IMR-90 (cell line): ENCODE measurements at regions not wholly inside any gene's neighbourhood (a gene's known extent, or its start where the extent isn't known, plus 50 kb on each side); places are given as distances from the start of the nearest gene placed in this dataset.

Source experiments
- ATAC-seq: fragments of 200-7000 bp; cut with Tn5 transposase; 2 replicates; pipeline ENCODE4 v1.9.1; 2020; ENCODE audit warnings: low read depth, mild to moderate bottlenecking, moderate library complexity
- BruUV-seq: library from RNA; stranded (reverse); fragments of 400-500 nt; replicated peaks from 2 replicates; lab custom pipeline; 2021; lab: Mats Ljungman, UMichigan
- CTCF ChIA-PET: fragments of 300-600 bp; formaldehyde crosslinking; extraction: SDS; loops from one replicate; lab custom pipeline; 2021; ENCODE audit warnings: antibody characterized with exemption; lab: Yijun Ruan, JAX
- POLR2A ChIA-PET: fragments of 300-600 bp; sonication (Branson Sonifier 250); formaldehyde crosslinking; loops from one replicate; lab custom pipeline; 2022; ENCODE audit warnings: antibody characterized with exemption; ENCODE audit not compliant: unreplicated experiment; lab: Charles Lee
- DNase-seq: peaks from one replicate; pipeline ENCODE4 v3.0.0; 2013
- H2AFZ ChIP-seq: replicated peaks from 2 replicates; pipeline ENCODE3; 2013; ENCODE audit warnings: low read length, mild to moderate bottlenecking; ENCODE audit not compliant: poor library complexity
- H2AK5ac ChIP-seq: 2 replicates; pipeline ENCODE4 v1.6.1; 2013; ENCODE audit warnings: low read depth, low read length, inconsistent platforms
- H2AK9ac ChIP-seq: replicated peaks from 2 replicates; pipeline ENCODE3; 2013; ENCODE audit warnings: mild to moderate bottlenecking, low read depth, low read length, moderate library complexity; ENCODE audit not compliant: poor library complexity
- H2BK120ac ChIP-seq: 2 replicates; pipeline ENCODE4 v1.6.1; 2013; ENCODE audit warnings: low read depth, low read length, inconsistent platforms
- H2BK15ac ChIP-seq: 3 replicates; pipeline ENCODE4 v1.6.1; 2013; ENCODE audit warnings: low read depth, low read length, inconsistent platforms
- H2BK20ac ChIP-seq: 2 replicates; pipeline ENCODE4 v1.6.1; 2013; ENCODE audit warnings: low read depth, mild to moderate bottlenecking, inconsistent platforms, low read length, moderate library complexity
- H2BK5ac ChIP-seq: 2 replicates; pipeline ENCODE4 v1.6.1; 2013; ENCODE audit warnings: mild to moderate bottlenecking, low read depth, low read length, inconsistent platforms; ENCODE audit not compliant: poor library complexity, severe bottlenecking
- H3K14ac ChIP-seq: replicated peaks from 2 replicates; pipeline ENCODE4 v1.6.1; 2013; ENCODE audit warnings: low read depth, low read length, inconsistent platforms
- H3K18ac ChIP-seq: 2 replicates; pipeline ENCODE4 v1.6.1; 2013; ENCODE audit warnings: low read depth, low read length, control low read depth
- H3K23ac ChIP-seq: 2 replicates; pipeline ENCODE4 v1.6.1; 2013; ENCODE audit warnings: low read depth, low read length, inconsistent platforms
- H3K27ac ChIP-seq: 2 replicates; pipeline ENCODE4 v1.5.1; 2013; ENCODE audit warnings: mild to moderate bottlenecking, control low read depth, low read length; ENCODE audit not compliant: insufficient read depth
- H3K27me3 ChIP-seq: 2 replicates; pipeline ENCODE4 v1.6.1; 2013; ENCODE audit warnings: low read length; ENCODE audit not compliant: control insufficient read depth, insufficient read depth
- H3K36me3 ChIP-seq: 2 replicates; pipeline ENCODE4 v1.6.1; 2013; ENCODE audit warnings: low read length, mixed read lengths; ENCODE audit not compliant: control insufficient read depth, insufficient read depth
- H3K4ac ChIP-seq: 2 replicates; pipeline ENCODE4 v1.6.1; 2013; ENCODE audit warnings: low read depth, low read length, inconsistent platforms
- H3K4me1 ChIP-seq: 2 replicates; pipeline ENCODE4 v1.6.1; 2013; ENCODE audit warnings: low read length, mixed read lengths; ENCODE audit not compliant: control insufficient read depth, insufficient read depth
- H3K4me2 ChIP-seq: 2 replicates; pipeline ENCODE4 v1.6.1; 2013; ENCODE audit warnings: low read depth, mild to moderate bottlenecking, control low read depth, low read length, moderate library complexity
- H3K4me3 ChIP-seq: 2 replicates; pipeline ENCODE4 v1.5.1; 2013; ENCODE audit warnings: low read depth, mild to moderate bottlenecking, control low read depth, low read length, moderate library complexity; ENCODE audit not compliant: insufficient read depth
- H3K56ac ChIP-seq: 2 replicates; pipeline ENCODE4 v1.6.1; 2013; ENCODE audit warnings: low read length, inconsistent platforms; ENCODE audit not compliant: insufficient read depth; ENCODE audit errors: extremely low read depth
- H3K79me1 ChIP-seq, 2 experiments: 2 replicates each; pipeline ENCODE4 v1.6.1; 2013; ENCODE audit warnings: low read length in 2 of 2, inconsistent platforms in 1 of 2, low read depth in 1 of 2
- H3K9ac ChIP-seq: 2 replicates; pipeline ENCODE4 v1.6.1; 2013; ENCODE audit warnings: low read depth, low read length, control low read depth
- H3K9me1 ChIP-seq: 2 replicates; pipeline ENCODE4 v1.6.1; 2013; ENCODE audit warnings: low read length, inconsistent platforms; ENCODE audit not compliant: insufficient read depth
- H3K9me3 ChIP-seq: 2 replicates; pipeline ENCODE4 v1.6.1; 2013; ENCODE audit warnings: low read length; ENCODE audit not compliant: control insufficient read depth, insufficient read depth
- H4K20me1 ChIP-seq: 2 replicates; pipeline ENCODE4 v1.6.1; 2013; ENCODE audit warnings: low read length, inconsistent platforms; ENCODE audit not compliant: insufficient read depth
- H4K5ac ChIP-seq: 2 replicates; pipeline ENCODE4 v1.6.1; 2013; ENCODE audit warnings: mild to moderate bottlenecking, low read depth, low read length, control low read depth
- H4K8ac ChIP-seq, 2 experiments: 2 replicates each; pipeline ENCODE4 v1.6.1; 2013; ENCODE audit warnings: low read depth in 2 of 2, low read length in 2 of 2, control low read depth in 1 of 2, inconsistent platforms in 1 of 2
- H4K91ac ChIP-seq: 2 replicates; pipeline ENCODE4 v1.6.1; 2013; ENCODE audit warnings: low read depth, low read length, inconsistent platforms; ENCODE audit not compliant: insufficient read depth
- BHLHE40 ChIP-seq: fragments of 150-350 bp; IDR thresholded peaks from 2 replicates; pipeline ENCODE4 v1.6.1; 2016; ENCODE audit warnings: mild to moderate bottlenecking, low read depth, low read length
- CEBPB ChIP-seq: IDR thresholded peaks from 2 replicates; pipeline ENCODE4 v1.6.1; 2012; ENCODE audit warnings: low read depth, low read length, improper control_type of control experiment
- CHD1 ChIP-seq: IDR thresholded peaks from 2 replicates; pipeline ENCODE4 v1.6.1; 2012; ENCODE audit warnings: low read depth, low read length, improper control_type of control experiment
- FOS ChIP-seq: fragments of 150-350 bp; IDR thresholded peaks from 2 replicates; pipeline ENCODE4 v1.6.1; 2016; ENCODE audit warnings: low read depth, low read length
- MAFK ChIP-seq: IDR thresholded peaks from 2 replicates; pipeline ENCODE4 v1.6.1; 2012; ENCODE audit warnings: low read depth, low read length, improper control_type of control experiment
- MAZ ChIP-seq: IDR thresholded peaks from 2 replicates; pipeline ENCODE4 v1.6.1; 2012; ENCODE audit warnings: low read depth, mild to moderate bottlenecking, low read length, improper control_type of control experiment, moderate library complexity, borderline replicate concordance
- MXI1 ChIP-seq: IDR thresholded peaks from 2 replicates; pipeline ENCODE4 v1.6.1; 2012; ENCODE audit warnings: low read depth, mild to moderate bottlenecking, low read length, moderate library complexity, borderline replicate concordance
- NFE2L2 ChIP-seq: fragments of 150-350 bp; IDR thresholded peaks from 2 replicates; pipeline ENCODE4 v1.6.1; 2016; ENCODE audit warnings: low read depth, mild to moderate bottlenecking, low read length
- POLR2A ChIP-seq: IDR thresholded peaks from 2 replicates; pipeline ENCODE4 v1.6.1; 2012; ENCODE audit warnings: mild to moderate bottlenecking, low read depth, low read length
- RAD21 ChIP-seq: IDR thresholded peaks from 2 replicates; pipeline ENCODE4 v1.6.1; 2012; ENCODE audit warnings: low read length, improper control_type of control experiment
- RCOR1 ChIP-seq: IDR thresholded peaks from 2 replicates; pipeline ENCODE4 v1.6.1; 2012; ENCODE audit warnings: mild to moderate bottlenecking, low read length, improper control_type of control experiment; ENCODE audit not compliant: insufficient replicate concordance
- RFX5 ChIP-seq: IDR thresholded peaks from 2 replicates; pipeline ENCODE4 v1.8.0; 2012; ENCODE audit warnings: low read depth, mild to moderate bottlenecking, low read length, moderate library complexity
- SMC3 ChIP-seq: fragments of 150-350 bp; IDR thresholded peaks from 2 replicates; pipeline ENCODE4 v1.6.1; 2016; ENCODE audit warnings: low read depth, mild to moderate bottlenecking, antibody characterized with exemption, low read length, moderate library complexity
- WGBS, 2 experiments: methylation state at CpG; one replicate each; pipeline versions ENCODE4 v1.1.5 to v1.1.7; 2013; ENCODE audit warnings: missing lambda C conversion rate in 2 of 2; ENCODE audit not compliant: insufficient read length in 1 of 2; ENCODE audit errors: extremely low coverage in 2 of 2; 5-methylcytosine and 5-hydroxymethylcytosine counted together
- dilution Hi-C: fragments of 300-500 bp; cut with HindIII; formaldehyde crosslinking; loops from one replicate; pipeline ENCODE4 v1.14.3; 2018; ENCODE audit warnings: low sequenced_read_pairs; ENCODE audit not compliant: unreplicated experiment
- in situ Hi-C: fragments of 300-500 bp; cut with MboI; formaldehyde crosslinking; loops from 3 replicates; pipeline ENCODE4 v1.14.3; 2019; ENCODE audit warnings: low sequenced_read_pairs, inconsistent platforms, mixed read lengths
- intact Hi-C: fragments of 100-400 bp; cut with micrococcal nuclease; formaldehyde crosslinking; loops from 2 replicates; pipeline ENCODE4 v1.10.0; 2022
- TF ChIP-seq, protein P1 (sequence below): fragments of 150-350 bp; IDR thresholded peaks from 2 replicates; pipeline ENCODE4 v1.6.1; 2016; ENCODE audit warnings: low read depth, mild to moderate bottlenecking, low read length, moderate library complexity, borderline replicate concordance
- TF ChIP-seq, protein P2 (sequence below): conservative IDR thresholded peaks from 2 replicates; pipeline ENCODE4 v1.5.1; 2012; ENCODE audit warnings: mild to moderate bottlenecking, low read depth, low read length, improper control_type of control experiment
- TF ChIP-seq, protein P3 (sequence below): fragments of 150-350 bp; IDR thresholded peaks from 2 replicates; pipeline ENCODE4 v1.6.1; 2017; ENCODE audit warnings: mild to moderate bottlenecking, antibody characterized with exemption, low read length, low read depth

DNA sequence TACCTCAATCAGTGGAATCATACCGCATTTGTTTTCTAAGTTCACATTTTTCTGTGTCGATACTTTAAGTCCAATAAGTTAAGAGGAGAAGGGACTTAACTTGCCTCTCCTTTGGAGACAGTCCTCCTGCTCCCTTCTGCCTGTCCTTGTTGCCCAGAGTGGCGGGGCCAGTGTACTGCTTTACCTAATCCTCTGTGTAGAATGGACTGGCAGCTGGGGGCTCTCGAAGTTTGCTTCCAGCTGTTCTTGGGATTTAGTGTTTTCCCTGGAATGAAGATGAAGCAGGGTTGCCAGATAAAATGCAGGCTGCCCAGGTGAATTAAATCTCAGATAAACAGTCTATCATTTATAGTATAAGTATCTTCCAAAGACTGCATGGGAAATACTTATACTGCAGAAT, 287.6 kb upstream of the C2CD4B start:
- POLR2A ChIA-PET, result no interaction called here

More for the DNA sequence above, 287.6 kb upstream of the C2CD4B start:
- peak overlapping the region; percentile 26; the same call in 1 of the 2 replicates for H3K14ac ChIP-seq
- H2BK5ac ChIP-seq, result no peak overlapping the region
- H2AK9ac ChIP-seq, result no peak overlapping the region
- H3K4me2 ChIP-seq, result no peak overlapping the region
- no peaks in the 10 kb centered on the region for H3K9me3 ChIP-seq
- no peak overlapping the region for H3K56ac ChIP-seq
- peaks cover 5 to 69% of the 10 kb centered on the region in 2 experiments; a peak in 3 of 4 replicates for H3K79me1 ChIP-seq
- TF ChIP-seq SMC3 (no peak), RFX5 (no peak), FOS (no peak), RAD21 (no peak), POLR2A (no peak), MAZ (no peak), MAFK (no peak), CHD1 (no peak), BHLHE40 (no peak), RCOR1 (no peak), CEBPB (no peak), MXI1 (no peak), NFE2L2 (no peak)
- TF ChIP-seq, protein P1, sequence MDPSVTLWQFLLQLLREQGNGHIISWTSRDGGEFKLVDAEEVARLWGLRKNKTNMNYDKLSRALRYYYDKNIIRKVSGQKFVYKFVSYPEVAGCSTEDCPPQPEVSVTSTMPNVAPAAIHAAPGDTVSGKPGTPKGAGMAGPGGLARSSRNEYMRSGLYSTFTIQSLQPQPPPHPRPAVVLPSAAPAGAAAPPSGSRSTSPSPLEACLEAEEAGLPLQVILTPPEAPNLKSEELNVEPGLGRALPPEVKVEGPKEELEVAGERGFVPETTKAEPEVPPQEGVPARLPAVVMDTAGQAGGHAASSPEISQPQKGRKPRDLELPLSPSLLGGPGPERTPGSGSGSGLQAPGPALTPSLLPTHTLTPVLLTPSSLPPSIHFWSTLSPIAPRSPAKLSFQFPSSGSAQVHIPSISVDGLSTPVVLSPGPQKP, result no peak
- TF ChIP-seq, protein P2, sequence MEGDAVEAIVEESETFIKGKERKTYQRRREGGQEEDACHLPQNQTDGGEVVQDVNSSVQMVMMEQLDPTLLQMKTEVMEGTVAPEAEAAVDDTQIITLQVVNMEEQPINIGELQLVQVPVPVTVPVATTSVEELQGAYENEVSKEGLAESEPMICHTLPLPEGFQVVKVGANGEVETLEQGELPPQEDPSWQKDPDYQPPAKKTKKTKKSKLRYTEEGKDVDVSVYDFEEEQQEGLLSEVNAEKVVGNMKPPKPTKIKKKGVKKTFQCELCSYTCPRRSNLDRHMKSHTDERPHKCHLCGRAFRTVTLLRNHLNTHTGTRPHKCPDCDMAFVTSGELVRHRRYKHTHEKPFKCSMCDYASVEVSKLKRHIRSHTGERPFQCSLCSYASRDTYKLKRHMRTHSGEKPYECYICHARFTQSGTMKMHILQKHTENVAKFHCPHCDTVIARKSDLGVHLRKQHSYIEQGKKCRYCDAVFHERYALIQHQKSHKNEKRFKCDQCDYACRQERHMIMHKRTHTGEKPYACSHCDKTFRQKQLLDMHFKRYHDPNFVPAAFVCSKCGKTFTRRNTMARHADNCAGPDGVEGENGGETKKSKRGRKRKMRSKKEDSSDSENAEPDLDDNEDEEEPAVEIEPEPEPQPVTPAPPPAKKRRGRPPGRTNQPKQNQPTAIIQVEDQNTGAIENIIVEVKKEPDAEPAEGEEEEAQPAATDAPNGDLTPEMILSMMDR, result no peak
- TF ChIP-seq, protein P3, sequence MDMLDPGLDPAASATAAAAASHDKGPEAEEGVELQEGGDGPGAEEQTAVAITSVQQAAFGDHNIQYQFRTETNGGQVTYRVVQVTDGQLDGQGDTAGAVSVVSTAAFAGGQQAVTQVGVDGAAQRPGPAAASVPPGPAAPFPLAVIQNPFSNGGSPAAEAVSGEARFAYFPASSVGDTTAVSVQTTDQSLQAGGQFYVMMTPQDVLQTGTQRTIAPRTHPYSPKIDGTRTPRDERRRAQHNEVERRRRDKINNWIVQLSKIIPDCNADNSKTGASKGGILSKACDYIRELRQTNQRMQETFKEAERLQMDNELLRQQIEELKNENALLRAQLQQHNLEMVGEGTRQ, result no peak
- no peak overlapping the region for H3K9ac ChIP-seq
- peak overlapping the region; percentile 23; the same call in 1 of the 2 replicates for H3K27ac ChIP-seq
- ATAC-seq (no peak), DNase-seq (no peak)
- dilution Hi-C loops (no loop called here), intact Hi-C loops (loop anchor here (5.0 kb wide), 1 partner anchor 60 kb away; the partner anchor contains the start of gene TLN2), in situ Hi-C loops (no loop called here)
- no TSS peak for BruUV-seq
- peak overlapping the region; percentile 8; the same call in 1 of the 2 replicates for H3K23ac ChIP-seq
- peak overlapping the region; percentile 75 for H2AK5ac ChIP-seq
- H2BK20ac ChIP-seq, result peak overlapping the region; percentile 72; the same call in 1 of the 2 replicates
- H2AFZ ChIP-seq, result no peak overlapping the region
- H2BK120ac ChIP-seq, result peak overlapping the region; percentile 72
- H4K91ac ChIP-seq, result peak overlapping the region; percentile 27
- no peaks in the 10 kb centered on the region for H3K27me3 ChIP-seq
- peak overlapping the region in 1 of 2 experiments; percentile 39; a peak in 3 of 4 replicates for H4K8ac ChIP-seq
- no peaks in the 10 kb centered on the region for H4K20me1 ChIP-seq
- peak overlapping the region; percentile 38; the same call in 1 of the 2 replicates for H4K5ac ChIP-seq
- H3K9me1 ChIP-seq, result peaks cover 36% of the 10 kb centered on the region
- H3K4me3 ChIP-seq, result no peak overlapping the region
- peaks cover 43% of the 10 kb centered on the region for H3K4me1 ChIP-seq
- peak overlapping the region; percentile 51; the same call in 1 of the 3 replicates for H2BK15ac ChIP-seq
- WGBS, 2 experiments, result no CpG with 5 or more reads among the region's 4 CpGs
- peak overlapping the region; percentile 62 for H3K4ac ChIP-seq
- H3K36me3 ChIP-seq, result no peaks in the 10 kb centered on the region
- H3K18ac ChIP-seq, result peak overlapping the region; percentile 35; the same call in 1 of the 2 replicates
- CTCF ChIA-PET, result no interaction called here
